ENCODE measurements at regions not wholly inside any gene's neighbourhood (a gene's known extent, or its start where the extent isn't known, plus 50 kb on each side); places are given as distances from the start of the nearest gene placed in this dataset.

DNA sequence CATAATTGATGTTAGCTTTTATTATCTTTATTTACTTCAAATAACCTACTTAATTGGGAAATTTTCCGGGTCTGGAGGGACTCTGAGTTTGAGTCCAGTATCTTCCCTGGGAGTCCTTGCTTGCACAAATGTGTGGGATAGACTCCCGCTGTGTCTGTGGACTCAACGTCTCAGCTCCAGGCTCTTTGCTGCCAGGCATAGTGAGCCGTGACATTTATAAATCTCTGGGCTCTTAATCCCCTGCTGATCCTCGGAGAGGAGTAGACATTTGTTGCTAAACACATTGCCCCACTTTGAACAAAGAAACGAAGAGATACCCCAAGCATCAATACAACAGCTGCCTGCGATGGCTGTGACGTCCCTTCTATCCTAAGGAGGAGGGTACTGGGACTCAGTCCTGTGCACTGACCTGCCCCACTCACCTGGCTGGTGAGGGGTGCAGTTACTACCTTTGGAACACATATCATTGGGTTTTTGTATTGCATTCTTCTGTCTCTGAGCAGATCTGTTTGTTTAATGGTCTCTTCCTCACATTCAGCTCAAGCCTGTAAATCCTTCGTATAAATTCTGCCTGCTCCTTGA, 316.9 kb downstream of the HAPSTR1 start:
- ChIA-PET CTCF (no interaction called here), POLR2A (no interaction called here)
- TF ChIP-seq, protein P1, sequence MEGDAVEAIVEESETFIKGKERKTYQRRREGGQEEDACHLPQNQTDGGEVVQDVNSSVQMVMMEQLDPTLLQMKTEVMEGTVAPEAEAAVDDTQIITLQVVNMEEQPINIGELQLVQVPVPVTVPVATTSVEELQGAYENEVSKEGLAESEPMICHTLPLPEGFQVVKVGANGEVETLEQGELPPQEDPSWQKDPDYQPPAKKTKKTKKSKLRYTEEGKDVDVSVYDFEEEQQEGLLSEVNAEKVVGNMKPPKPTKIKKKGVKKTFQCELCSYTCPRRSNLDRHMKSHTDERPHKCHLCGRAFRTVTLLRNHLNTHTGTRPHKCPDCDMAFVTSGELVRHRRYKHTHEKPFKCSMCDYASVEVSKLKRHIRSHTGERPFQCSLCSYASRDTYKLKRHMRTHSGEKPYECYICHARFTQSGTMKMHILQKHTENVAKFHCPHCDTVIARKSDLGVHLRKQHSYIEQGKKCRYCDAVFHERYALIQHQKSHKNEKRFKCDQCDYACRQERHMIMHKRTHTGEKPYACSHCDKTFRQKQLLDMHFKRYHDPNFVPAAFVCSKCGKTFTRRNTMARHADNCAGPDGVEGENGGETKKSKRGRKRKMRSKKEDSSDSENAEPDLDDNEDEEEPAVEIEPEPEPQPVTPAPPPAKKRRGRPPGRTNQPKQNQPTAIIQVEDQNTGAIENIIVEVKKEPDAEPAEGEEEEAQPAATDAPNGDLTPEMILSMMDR (IDR thresholded peaks at IDR 0.05; ENCODE audit: insufficient read depth, low read depth, low read length) = no peak
- Histone ChIP-seq H3K4me3 (ENCODE audit: low read depth, low read length) (no peak overlapping the region), H3K36me3 (ENCODE audit: control insufficient read depth, insufficient read depth, low read length) (no peaks in the 10 kb centered on the region), H3K27me3 (ENCODE audit: control insufficient read depth, insufficient read depth, low read length) (no peaks in the 10 kb centered on the region)
- no peak for DNase-seq (ENCODE audit: low read depth)

DNA sequence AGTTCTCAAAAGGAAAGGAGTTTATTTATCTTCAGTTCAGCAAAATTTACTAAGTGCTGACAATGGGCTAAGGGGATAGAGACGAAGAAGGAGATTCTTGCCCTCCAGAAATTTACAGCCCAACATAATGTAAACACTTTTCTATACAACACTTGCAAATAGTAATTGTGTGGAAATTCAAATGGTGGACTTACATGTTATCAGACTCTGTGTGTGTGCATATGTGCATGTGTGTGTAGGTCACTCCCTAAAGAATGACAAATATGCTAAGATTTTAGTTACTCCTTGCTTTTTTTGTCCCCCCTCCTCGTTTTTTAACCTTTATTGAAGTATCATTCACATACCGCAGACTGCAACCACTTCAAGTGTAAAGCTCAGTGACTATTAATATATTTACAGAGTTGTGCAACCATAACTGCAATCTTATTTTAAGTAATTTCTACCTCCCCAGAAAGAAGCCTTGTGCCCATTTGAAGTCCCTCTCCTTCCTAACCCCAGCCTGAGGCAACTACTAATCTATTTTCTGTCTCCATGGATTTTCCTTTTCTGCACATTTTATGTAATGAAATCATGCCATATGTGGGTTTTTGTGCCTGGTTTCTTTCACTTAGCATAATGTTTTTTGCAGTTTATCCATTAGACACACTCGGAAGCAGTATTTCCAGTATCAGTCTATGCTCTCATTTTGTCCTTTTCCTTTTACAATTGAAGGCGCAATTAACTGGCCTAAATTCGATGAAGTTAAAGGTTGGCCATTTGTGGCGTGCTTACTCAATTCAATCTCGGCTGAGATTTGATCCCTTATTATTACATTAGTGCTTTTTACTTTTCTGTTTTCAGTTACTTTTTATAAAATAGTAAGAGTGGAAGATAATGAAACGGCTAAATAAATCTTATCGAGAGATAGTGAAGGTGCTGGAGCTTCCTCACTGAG, 318.4 kb downstream of the HAPSTR1 start:
- no peak for DNase-seq (ENCODE audit: low read depth)
- TF ChIP-seq, protein P1 (IDR thresholded peaks at IDR 0.05; ENCODE audit: insufficient read depth, low read depth, low read length) = no peak
- Histone ChIP-seq H3K27me3 (ENCODE audit: control insufficient read depth, insufficient read depth, low read length) (no peaks in the 10 kb centered on the region), H3K4me3 (ENCODE audit: low read depth, low read length) (no peak overlapping the region), H3K36me3 (ENCODE audit: control insufficient read depth, insufficient read depth, low read length) (no peaks in the 10 kb centered on the region)
- ChIA-PET POLR2A (no interaction called here), CTCF (no interaction called here)

DNA sequence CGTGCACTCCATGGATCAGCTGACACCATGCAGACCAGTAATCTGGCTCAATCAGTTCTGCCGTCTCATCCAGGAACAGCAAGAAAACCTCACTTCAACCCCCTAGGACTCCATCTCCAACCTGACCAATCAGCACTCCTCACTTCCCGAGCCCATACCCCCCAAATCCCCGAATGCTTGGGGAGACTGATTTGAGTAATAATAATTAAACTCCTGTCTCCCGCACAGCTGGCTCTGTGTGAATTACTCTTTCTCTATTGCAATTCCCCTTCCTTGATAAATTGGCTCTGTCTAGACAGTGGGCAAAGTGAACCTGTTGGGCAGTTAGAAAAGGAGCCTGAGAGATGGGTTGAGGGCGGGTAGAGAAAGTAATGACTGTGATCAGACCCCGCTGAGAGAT, 320.0 kb downstream of the HAPSTR1 start:
- POLR2A ChIA-PET = no interaction called here
- DNase-seq (ENCODE audit: low read depth) = no peak
- CTCF ChIA-PET = no interaction called here

DNA sequence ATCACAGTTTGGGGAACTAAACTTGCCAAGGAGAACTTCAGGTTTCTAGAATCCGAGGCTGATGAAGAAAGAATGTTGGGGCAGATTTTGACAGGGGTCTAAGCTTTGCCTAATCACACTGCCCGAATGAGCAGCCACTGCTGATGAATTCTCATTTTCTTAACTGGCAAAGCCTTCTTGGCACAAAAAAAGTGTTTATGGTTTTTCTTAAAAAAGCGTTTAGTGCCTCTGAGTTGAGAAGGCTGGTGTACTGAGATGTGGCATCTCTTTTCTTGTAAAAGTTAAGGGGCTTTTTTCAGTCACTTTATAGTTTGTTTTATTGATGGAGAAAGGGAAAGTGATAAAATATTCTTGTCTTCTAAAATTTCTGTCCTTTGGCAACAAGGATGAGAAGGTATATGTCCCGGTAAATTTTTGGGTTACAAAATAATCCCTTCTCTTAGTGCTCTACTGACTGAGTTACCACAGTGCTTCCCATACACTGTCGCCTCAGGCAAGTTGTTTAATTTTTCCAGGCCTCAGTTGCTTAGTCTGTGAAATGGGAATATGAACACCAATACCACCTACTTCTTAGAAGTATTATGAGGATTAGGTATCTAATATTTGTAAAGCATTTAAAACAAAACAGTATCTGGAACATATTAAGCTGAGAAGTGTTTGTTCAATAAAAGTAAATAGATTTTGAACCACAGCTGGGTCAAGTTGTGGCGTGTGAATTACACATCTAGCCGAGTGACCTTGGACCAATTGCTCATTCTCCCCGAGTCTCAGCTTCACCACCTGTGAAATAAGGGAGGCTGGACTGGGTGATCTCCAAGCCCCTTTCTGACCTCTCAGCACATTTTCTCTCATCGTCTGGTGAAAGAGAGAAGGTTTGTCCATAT, 320.8 kb downstream of the HAPSTR1 start:
- ChIA-PET POLR2A (no interaction called here), CTCF (interaction anchor here (1.0 kb wide), 1 partner anchor 10 kb away, joined by 3 read pairs; no protein-coding TSS in a partner anchor)
- no peak overlapping the region for H3K4me3 ChIP-seq (ENCODE audit: low read depth, low read length)
- H3K27me3 ChIP-seq (ENCODE audit: control insufficient read depth, insufficient read depth, low read length) = no peaks in the 10 kb centered on the region
- TF ChIP-seq, protein P1 (IDR thresholded peaks at IDR 0.05; ENCODE audit: insufficient read depth, low read depth, low read length) = no peak
- no peaks in the 10 kb centered on the region for H3K36me3 ChIP-seq (ENCODE audit: control insufficient read depth, insufficient read depth, low read length)
- no peak for DNase-seq (ENCODE audit: low read depth)

More for the DNA sequence above, 320.0 kb downstream of the HAPSTR1 start:
- H3K27me3 ChIP-seq (ENCODE audit: control insufficient read depth, insufficient read depth, low read length) = no peaks in the 10 kb centered on the region
- no peak overlapping the region for H3K4me3 ChIP-seq (ENCODE audit: low read depth, low read length)
- no peaks in the 10 kb centered on the region for H3K36me3 ChIP-seq (ENCODE audit: control insufficient read depth, insufficient read depth, low read length)
- TF ChIP-seq, protein P1 (IDR thresholded peaks at IDR 0.05; ENCODE audit: insufficient read depth, low read depth, low read length) = no peak

DNA sequence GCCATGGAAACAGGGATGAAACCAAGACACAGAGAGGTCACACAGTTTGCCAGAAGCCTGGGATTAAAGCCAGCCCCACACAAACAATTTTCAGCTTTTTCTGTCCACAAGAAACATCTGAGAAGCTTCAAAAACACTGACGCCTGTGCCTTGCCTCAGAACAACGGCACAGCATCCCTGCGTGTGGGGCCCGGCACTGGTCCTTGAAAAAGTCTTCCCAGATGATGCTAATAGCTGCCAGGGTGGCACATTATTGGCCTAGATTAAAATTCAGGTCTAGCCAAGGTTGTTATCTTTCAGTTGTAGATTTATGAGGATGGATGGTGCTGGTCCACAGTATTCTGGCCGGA, 321.4 kb downstream of the HAPSTR1 start:
- Histone ChIP-seq H3K4me3 (ENCODE audit: low read depth, low read length) (no peak overlapping the region), H3K36me3 (ENCODE audit: control insufficient read depth, insufficient read depth, low read length) (no peaks in the 10 kb centered on the region), H3K27me3 (ENCODE audit: control insufficient read depth, insufficient read depth, low read length) (no peaks in the 10 kb centered on the region)
- no peak for DNase-seq (ENCODE audit: low read depth)
- TF ChIP-seq, protein P1 (IDR thresholded peaks at IDR 0.05; ENCODE audit: insufficient read depth, low read depth, low read length) = no peak
- ChIA-PET POLR2A (no interaction called here), CTCF (interaction anchor here (1.0 kb wide), 1 partner anchor 9 kb away, joined by 3 read pairs; no protein-coding TSS in a partner anchor)

Data from BJ (cell line).